GM23338 (cell line): ENCODE measurements at regions not wholly inside any gene's neighbourhood (a gene's known extent, or its start where the extent isn't known, plus 50 kb on each side); places are given as distances from the start of the nearest gene placed in this dataset.

Experiments used
- ATAC-seq: fragments of 200-7000 bp; cut with Tn5 transposase; 3 replicates; pipeline ENCODE4 v1.9.1; 2020
- DNase-seq: peaks from one replicate; pipeline ENCODE4 v3.0.0-alpha.2; 2015; ENCODE audit warnings: low spot score
- H2AFZ ChIP-seq: fragments of 200-600 bp; sonication (generic); 2 replicates; pipeline ENCODE4 v1.8.0; 2016; ENCODE audit warnings: antibody characterized with exemption, mild to moderate bottlenecking, moderate library complexity
- H3F3A ChIP-seq: fragments of 200-600 bp; sonication (generic); replicated peaks from 2 replicates; pipeline ENCODE4 v1.8.0; 2017; ENCODE audit warnings: antibody characterized with exemption, mixed run types, low read depth
- H3K27ac ChIP-seq: fragments of 200-600 bp; sonication (generic); 2 replicates; pipeline ENCODE4 v1.6.1; 2016; ENCODE audit warnings: low read depth
- H3K27me3 ChIP-seq: fragments of 200-600 bp; sonication (generic); 2 replicates; pipeline ENCODE4 v1.8.0; 2016; ENCODE audit warnings: mild to moderate bottlenecking, mixed run types, moderate library complexity; ENCODE audit not compliant: insufficient read depth
- H3K36me3 ChIP-seq: fragments of 200-600 bp; sonication (generic); 2 replicates; pipeline ENCODE4 v1.8.0; 2016; ENCODE audit warnings: mild to moderate bottlenecking; ENCODE audit not compliant: insufficient read depth
- H3K4me1 ChIP-seq: fragments of 200-600 bp; sonication (generic); 2 replicates; pipeline ENCODE4 v1.8.0; 2016; ENCODE audit warnings: mild to moderate bottlenecking, moderate library complexity; ENCODE audit not compliant: insufficient read depth
- H3K4me2 ChIP-seq: fragments of 200-600 bp; sonication (generic); 2 replicates; pipeline ENCODE4 v1.7.1; 2017; ENCODE audit warnings: mixed run types
- H3K4me3 ChIP-seq: fragments of 200-600 bp; sonication (generic); 2 replicates; pipeline ENCODE4 v1.6.1; 2016; ENCODE audit warnings: mixed run types
- H3K79me2 ChIP-seq: fragments of 200-600 bp; sonication (generic); replicated peaks from 2 replicates; pipeline ENCODE4 v1.8.0; 2017; ENCODE audit warnings: mild to moderate bottlenecking; ENCODE audit not compliant: insufficient read depth
- H3K9me2 ChIP-seq: fragments of 200-600 bp; sonication (generic); 2 replicates; pipeline ENCODE4 v1.8.0; 2017; ENCODE audit not compliant: insufficient read depth
- H4K20me1 ChIP-seq: fragments of 200-600 bp; sonication (generic); replicated peaks from 2 replicates; pipeline ENCODE4 v1.8.0; 2017; ENCODE audit warnings: mild to moderate bottlenecking; ENCODE audit not compliant: insufficient read depth
- H3K27ac Mint-ChIP-seq: 2 replicates; pipeline ENCODE4 v1.8.0; 2020; ENCODE audit warnings: inconsistent platforms, mild to moderate bottlenecking, moderate library complexity, mixed read lengths
- H3K27me3 Mint-ChIP-seq: 3 replicates; pipeline ENCODE4 v1.8.0; 2022; ENCODE audit warnings: low read depth, mild to moderate bottlenecking, moderate library complexity, mixed read lengths, inconsistent platforms; ENCODE audit not compliant: insufficient read depth, poor library complexity
- H3K36me3 Mint-ChIP-seq: 3 replicates; pipeline ENCODE4 v1.8.0; 2021; ENCODE audit warnings: low read depth, mild to moderate bottlenecking, inconsistent platforms, moderate library complexity, mixed read lengths
- H3K4me1 Mint-ChIP-seq: 3 replicates; pipeline ENCODE4 v1.8.0; 2020; ENCODE audit warnings: mild to moderate bottlenecking, inconsistent platforms, mixed read lengths
- H3K4me3 Mint-ChIP-seq: 3 replicates; pipeline ENCODE4 v1.8.0; 2021; ENCODE audit warnings: moderate library complexity, mild to moderate bottlenecking, inconsistent platforms, mixed read lengths
- H3K9me3 Mint-ChIP-seq: 3 replicates; pipeline ENCODE4 v1.8.0; 2020; ENCODE audit warnings: moderate library complexity, mild to moderate bottlenecking, inconsistent platforms, mixed read lengths
- EZH2phosphoT487 ChIP-seq: fragments of 200-600 bp; sonication (generic); IDR thresholded peaks from one replicate; pipeline ENCODE4 v1.8.1; 2018; ENCODE audit warnings: antibody characterized with exemption; ENCODE audit not compliant: unreplicated experiment
- NANOG ChIP-seq: IDR thresholded peaks from 2 replicates; pipeline ENCODE4 v1.6.1; 2016; ENCODE audit warnings: antibody characterized with exemption, borderline replicate concordance
- ZNF114 ChIP-seq: fragments of 250-450 bp; sonication (Bioruptor Pico); IDR thresholded peaks from 2 replicates; pipeline ENCODE4 v1.5.0; 2020; ENCODE audit warnings: mild to moderate bottlenecking, moderate library complexity
- TF ChIP-seq, protein P1 (sequence below): fragments of 250-450 bp; sonication (Bioruptor Pico); IDR thresholded peaks from 2 replicates; pipeline ENCODE4 v1.5.0; 2020; ENCODE audit warnings: mild to moderate bottlenecking, moderate library complexity
- TF ChIP-seq, protein P2 (sequence below), 2 experiments: fragments of 200-600 bp in 1 of 2; sonication (generic) in 1 of 2; conservative IDR thresholded peaks; 2 replicates each; pipeline versions ENCODE4 v1.5.1 to v1.6.1; 2016 to 2017; ENCODE audit warnings: antibody characterized with exemption in 2 of 2, low read depth in 2 of 2, mild to moderate bottlenecking in 2 of 2, moderate library complexity in 1 of 2

DNA sequence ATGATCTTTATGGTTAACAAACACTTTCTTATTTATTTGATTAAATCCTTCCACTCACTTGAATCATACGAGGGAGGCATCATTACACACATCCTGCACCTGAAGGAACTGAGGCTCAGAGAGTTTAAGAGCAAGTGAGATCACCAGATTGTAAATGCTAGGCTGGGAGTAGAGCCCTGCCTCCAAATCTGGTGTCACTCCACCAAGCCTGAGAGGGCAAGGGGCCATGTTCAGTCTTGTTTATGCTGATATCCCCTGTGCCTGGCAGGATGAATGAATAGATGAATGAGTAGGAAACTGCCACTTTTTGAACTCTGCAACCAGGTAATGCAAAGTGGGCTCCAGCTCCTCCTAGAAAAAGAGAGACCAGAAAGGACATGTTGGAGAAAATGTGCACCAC lies 59.1 kb downstream of the RASSF10 start (continued):
- TF ChIP-seq, protein P1, sequence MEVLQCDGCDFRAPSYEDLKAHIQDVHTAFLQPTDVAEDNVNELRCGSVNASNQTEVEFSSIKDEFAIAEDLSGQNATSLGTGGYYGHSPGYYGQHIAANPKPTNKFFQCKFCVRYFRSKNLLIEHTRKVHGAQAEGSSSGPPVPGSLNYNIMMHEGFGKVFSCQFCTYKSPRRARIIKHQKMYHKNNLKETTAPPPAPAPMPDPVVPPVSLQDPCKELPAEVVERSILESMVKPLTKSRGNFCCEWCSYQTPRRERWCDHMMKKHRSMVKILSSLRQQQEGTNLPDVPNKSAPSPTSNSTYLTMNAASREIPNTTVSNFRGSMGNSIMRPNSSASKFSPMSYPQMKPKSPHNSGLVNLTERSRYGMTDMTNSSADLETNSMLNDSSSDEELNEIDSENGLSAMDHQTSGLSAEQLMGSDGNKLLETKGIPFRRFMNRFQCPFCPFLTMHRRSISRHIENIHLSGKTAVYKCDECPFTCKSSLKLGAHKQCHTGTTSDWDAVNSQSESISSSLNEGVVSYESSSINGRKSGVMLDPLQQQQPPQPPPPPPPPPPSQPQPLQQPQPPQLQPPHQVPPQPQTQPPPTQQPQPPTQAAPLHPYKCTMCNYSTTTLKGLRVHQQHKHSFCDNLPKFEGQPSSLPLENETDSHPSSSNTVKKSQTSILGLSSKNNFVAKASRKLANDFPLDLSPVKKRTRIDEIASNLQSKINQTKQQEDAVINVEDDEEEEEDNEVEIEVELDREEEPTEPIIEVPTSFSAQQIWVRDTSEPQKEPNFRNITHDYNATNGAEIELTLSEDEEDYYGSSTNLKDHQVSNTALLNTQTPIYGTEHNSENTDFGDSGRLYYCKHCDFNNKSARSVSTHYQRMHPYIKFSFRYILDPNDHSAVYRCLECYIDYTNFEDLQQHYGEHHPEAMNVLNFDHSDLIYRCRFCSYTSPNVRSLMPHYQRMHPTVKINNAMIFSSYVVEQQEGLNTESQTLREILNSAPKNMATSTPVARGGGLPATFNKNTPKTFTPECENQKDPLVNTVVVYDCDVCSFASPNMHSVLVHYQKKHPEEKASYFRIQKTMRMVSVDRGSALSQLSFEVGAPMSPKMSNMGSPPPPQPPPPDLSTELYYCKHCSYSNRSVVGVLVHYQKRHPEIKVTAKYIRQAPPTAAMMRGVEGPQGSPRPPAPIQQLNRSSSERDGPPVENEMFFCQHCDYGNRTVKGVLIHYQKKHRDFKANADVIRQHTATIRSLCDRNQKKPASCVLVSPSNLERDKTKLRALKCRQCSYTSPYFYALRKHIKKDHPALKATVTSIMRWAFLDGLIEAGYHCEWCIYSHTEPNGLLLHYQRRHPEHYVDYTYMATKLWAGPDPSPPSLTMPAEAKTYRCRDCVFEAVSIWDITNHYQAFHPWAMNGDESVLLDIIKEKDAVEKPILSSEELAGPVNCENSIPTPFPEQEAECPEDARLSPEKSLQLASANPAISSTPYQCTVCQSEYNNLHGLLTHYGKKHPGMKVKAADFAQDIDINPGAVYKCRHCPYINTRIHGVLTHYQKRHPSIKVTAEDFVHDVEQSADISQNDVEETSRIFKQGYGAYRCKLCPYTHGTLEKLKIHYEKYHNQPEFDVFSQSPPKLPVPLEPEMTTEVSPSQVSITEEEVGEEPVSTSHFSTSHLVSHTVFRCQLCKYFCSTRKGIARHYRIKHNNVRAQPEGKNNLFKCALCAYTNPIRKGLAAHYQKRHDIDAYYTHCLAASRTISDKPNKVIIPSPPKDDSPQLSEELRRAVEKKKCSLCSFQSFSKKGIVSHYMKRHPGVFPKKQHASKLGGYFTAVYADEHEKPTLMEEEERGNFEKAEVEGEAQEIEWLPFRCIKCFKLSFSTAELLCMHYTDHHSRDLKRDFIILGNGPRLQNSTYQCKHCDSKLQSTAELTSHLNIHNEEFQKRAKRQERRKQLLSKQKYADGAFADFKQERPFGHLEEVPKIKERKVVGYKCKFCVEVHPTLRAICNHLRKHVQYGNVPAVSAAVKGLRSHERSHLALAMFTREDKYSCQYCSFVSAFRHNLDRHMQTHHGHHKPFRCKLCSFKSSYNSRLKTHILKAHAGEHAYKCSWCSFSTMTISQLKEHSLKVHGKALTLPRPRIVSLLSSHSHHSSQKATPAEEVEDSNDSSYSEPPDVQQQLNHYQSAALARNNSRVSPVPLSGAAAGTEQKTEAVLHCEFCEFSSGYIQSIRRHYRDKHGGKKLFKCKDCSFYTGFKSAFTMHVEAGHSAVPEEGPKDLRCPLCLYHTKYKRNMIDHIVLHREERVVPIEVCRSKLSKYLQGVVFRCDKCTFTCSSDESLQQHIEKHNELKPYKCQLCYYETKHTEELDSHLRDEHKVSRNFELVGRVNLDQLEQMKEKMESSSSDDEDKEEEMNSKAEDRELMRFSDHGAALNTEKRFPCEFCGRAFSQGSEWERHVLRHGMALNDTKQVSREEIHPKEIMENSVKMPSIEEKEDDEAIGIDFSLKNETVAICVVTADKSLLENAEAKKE (CRISPR knock-in tag) = no peak
- TF ChIP-seq NANOG = no peak
- TF ChIP-seq EZH2phosphoT487 = no peak
- TF ChIP-seq, protein P2, sequence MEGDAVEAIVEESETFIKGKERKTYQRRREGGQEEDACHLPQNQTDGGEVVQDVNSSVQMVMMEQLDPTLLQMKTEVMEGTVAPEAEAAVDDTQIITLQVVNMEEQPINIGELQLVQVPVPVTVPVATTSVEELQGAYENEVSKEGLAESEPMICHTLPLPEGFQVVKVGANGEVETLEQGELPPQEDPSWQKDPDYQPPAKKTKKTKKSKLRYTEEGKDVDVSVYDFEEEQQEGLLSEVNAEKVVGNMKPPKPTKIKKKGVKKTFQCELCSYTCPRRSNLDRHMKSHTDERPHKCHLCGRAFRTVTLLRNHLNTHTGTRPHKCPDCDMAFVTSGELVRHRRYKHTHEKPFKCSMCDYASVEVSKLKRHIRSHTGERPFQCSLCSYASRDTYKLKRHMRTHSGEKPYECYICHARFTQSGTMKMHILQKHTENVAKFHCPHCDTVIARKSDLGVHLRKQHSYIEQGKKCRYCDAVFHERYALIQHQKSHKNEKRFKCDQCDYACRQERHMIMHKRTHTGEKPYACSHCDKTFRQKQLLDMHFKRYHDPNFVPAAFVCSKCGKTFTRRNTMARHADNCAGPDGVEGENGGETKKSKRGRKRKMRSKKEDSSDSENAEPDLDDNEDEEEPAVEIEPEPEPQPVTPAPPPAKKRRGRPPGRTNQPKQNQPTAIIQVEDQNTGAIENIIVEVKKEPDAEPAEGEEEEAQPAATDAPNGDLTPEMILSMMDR (conservative IDR thresholded peaks at IDR 0.05; ENCODE audit: low read depth in 2 of 2) = no peak

DNA sequence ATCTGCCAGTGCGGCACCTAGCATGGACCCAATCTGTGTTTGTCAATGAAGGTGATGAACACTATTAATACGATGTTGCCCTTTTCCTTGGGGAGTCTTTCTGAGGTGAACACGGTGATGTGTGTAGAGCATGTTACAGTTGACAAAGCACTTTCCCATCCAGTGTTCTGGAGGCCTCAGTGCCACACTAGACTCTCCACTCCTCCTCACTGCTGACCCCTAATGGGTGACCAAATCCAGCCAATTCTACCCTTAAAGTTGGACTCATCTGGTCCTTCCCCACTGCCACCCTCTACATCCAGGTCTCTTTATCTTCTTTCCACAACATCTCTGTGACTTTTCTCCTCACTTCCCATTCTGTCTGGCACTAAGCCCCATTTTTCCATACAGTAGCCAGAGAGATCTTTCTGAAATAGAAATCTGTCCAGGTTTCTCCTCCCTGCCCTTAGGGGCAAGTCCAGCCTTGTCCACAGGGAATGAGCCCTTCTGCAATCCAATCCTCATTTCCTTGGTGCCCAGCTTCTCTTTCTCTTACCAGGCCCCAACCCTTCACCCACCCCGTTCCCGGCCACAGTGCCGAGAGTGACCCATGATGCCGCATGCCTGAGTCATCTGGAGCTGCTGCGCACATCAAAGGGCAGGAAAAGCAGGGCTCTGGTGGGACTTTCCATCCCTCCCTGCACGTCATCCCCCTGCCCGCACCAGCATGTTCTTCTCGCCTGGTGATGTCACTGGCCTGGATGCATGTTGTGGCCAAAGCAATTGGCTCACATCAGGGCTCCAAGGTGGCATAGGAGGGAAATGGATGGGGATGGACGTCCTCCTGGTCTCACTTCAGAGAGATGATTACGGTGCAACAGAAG lies 64.2 kb downstream of the RASSF10 start:
- H2AFZ ChIP-seq = no peak overlapping the region
- no peak for ATAC-seq

More for the DNA sequence above, 64.2 kb downstream of the RASSF10 start:
- no peak overlapping the region for H3K27ac ChIP-seq
- H3K27me3 Mint-ChIP-seq = no peaks in the 10 kb centered on the region
- H4K20me1 ChIP-seq = no peaks in the 10 kb centered on the region
- H3K79me2 ChIP-seq = no peaks in the 10 kb centered on the region
- no peak for DNase-seq
- H3K9me3 Mint-ChIP-seq = no peaks in the 10 kb centered on the region
- H3K9me2 ChIP-seq = no peaks in the 10 kb centered on the region
- H3K4me1 Mint-ChIP-seq = no peaks in the 10 kb centered on the region
- no peak overlapping the region for H3K27ac Mint-ChIP-seq
- no peaks in the 10 kb centered on the region for H3F3A ChIP-seq
- H3K4me3 ChIP-seq = no peak overlapping the region
- TF ChIP-seq, protein P2 (conservative IDR thresholded peaks at IDR 0.05; ENCODE audit: low read depth in 2 of 2) = peak in 1 of 2 experiments; percentile 38; a peak in 2 of 4 replicates
- no peak for TF ChIP-seq ZNF114
- H3K4me1 ChIP-seq = no peaks in the 10 kb centered on the region
- no peak overlapping the region for H3K4me2 ChIP-seq
- H3K27me3 ChIP-seq = no peaks in the 10 kb centered on the region
- H3K36me3 ChIP-seq = no peaks in the 10 kb centered on the region
- H3K36me3 Mint-ChIP-seq = no peaks in the 10 kb centered on the region
- no peak overlapping the region for H3K4me3 Mint-ChIP-seq
